ENCODE measurements at regions not wholly inside any gene's neighbourhood (a gene's known extent, or its start where the extent isn't known, plus 50 kb on each side); places are given as distances from the start of the nearest gene placed in this dataset.

- no peak for TF ChIP-seq EZH2 (IDR thresholded peaks at IDR 0.05; ENCODE audit: borderline replicate concordance, low read length)
- no peak for TF ChIP-seq CTCF (conservative IDR thresholded peaks at IDR 0.05 in 1 of 2, IDR thresholded peaks at IDR 0.05 in 1 of 2; ENCODE audit: extremely low read depth in 1 of 2, insufficient read depth in 1 of 2, low read depth in 1 of 2, low read length in 2 of 2)
Observed at GRCh38 chr3:88621586-88621985, 471.8 kb downstream of the C3orf38 start.

All from mammary epithelial cell (primary cell).